SU-DHL-6 (cell line): ENCODE measurements at regions not wholly inside any gene's neighbourhood (a gene's known extent, or its start where the extent isn't known, plus 50 kb on each side); places are given as distances from the start of the nearest gene placed in this dataset.

Experiments
- H2AFZ ChIP-seq: fragments of 200-600 bp; sonication (generic); 2 replicates; pipeline ENCODE4 v1.6.1; 2014; ENCODE audit warnings: low read depth, mild to moderate bottlenecking, moderate library complexity, mixed read lengths, antibody characterized with exemption, low read length; ENCODE audit not compliant: severe bottlenecking
- H3F3A ChIP-seq: fragments of 200-600 bp; shearing (Covaris generic); 2 replicates; pipeline ENCODE4 v1.6.0; 2016; ENCODE audit warnings: antibody characterized with exemption, mild to moderate bottlenecking; ENCODE audit not compliant: insufficient read depth
- H3K27ac ChIP-seq: fragments of 200-600 bp; sonication (generic); 2 replicates; pipeline ENCODE4 v1.5.1; 2016; ENCODE audit warnings: low read depth, mild to moderate bottlenecking, low read length, moderate library complexity, mixed read lengths
- H3K27me3 ChIP-seq: fragments of 200-600 bp; sonication (generic), shearing (Covaris generic); 2 replicates; pipeline ENCODE4 v1.6.0; 2014; ENCODE audit warnings: mild to moderate bottlenecking, low read length
- H3K36me3 ChIP-seq: fragments of 200-600 bp; sonication (generic); 2 replicates; pipeline ENCODE4 v1.6.1; 2014; ENCODE audit warnings: mild to moderate bottlenecking, low read length, mixed read lengths
- H3K4me2 ChIP-seq: fragments of 300-600, 200-600 bp; shearing (Covaris generic), sonication (generic); 2 replicates; pipeline ENCODE4 v1.6.0; 2014; ENCODE audit warnings: low read length, low read depth, mild to moderate bottlenecking; ENCODE audit not compliant: poor library complexity, severe bottlenecking
- H3K4me3 ChIP-seq: fragments of 200-600 bp; sonication (generic); 2 replicates; pipeline ENCODE4 v1.5.1; 2014; ENCODE audit warnings: antibody characterized with exemption, low read length, mild to moderate bottlenecking, mixed read lengths; ENCODE audit not compliant: insufficient read depth, poor library complexity, severe bottlenecking
- H3K79me2 ChIP-seq: fragments of 200-600 bp; sonication (generic); 2 replicates; pipeline ENCODE4 v1.6.1; 2014; ENCODE audit warnings: mild to moderate bottlenecking, low read length, moderate library complexity; ENCODE audit not compliant: insufficient read depth
- H3K9ac ChIP-seq: fragments of 200-600 bp; sonication (generic); 2 replicates; pipeline ENCODE4 v1.7.0; 2014; ENCODE audit warnings: mild to moderate bottlenecking, low read length
- H3K9me2 ChIP-seq: fragments of 200-600 bp; sonication (generic); replicated peaks from 2 replicates; pipeline ENCODE4 v1.6.1; 2014; ENCODE audit warnings: low read length; ENCODE audit not compliant: insufficient read depth
- H3K9me3 ChIP-seq: fragments of 200-600 bp; sonication (generic); 2 replicates; pipeline ENCODE4 v1.6.1; 2014; ENCODE audit warnings: low read length, mixed read lengths; ENCODE audit not compliant: insufficient read depth
- H4K20me1 ChIP-seq: fragments of 200-600 bp; sonication (generic); 2 replicates; pipeline ENCODE4 v1.6.1; 2014; ENCODE audit warnings: low read depth, mild to moderate bottlenecking, antibody characterized with exemption, low read length, moderate library complexity, mixed read lengths
- EZH2phosphoT487 ChIP-seq: fragments of 200-600 bp; sonication (generic), shearing (Covaris generic); conservative IDR thresholded peaks from 2 replicates; pipeline ENCODE4 v1.6.1; 2018; ENCODE audit warnings: mild to moderate bottlenecking, antibody characterized with exemption, low read length, moderate library complexity, mixed read lengths
- TF ChIP-seq, protein P1 (sequence below): fragments of 200-600 bp; sonication (generic); IDR thresholded peaks from one replicate; pipeline ENCODE4 v1.5.1; 2017; ENCODE audit warnings: antibody characterized with exemption, mild to moderate bottlenecking, low read length, moderate library complexity; ENCODE audit not compliant: insufficient read depth, poor library complexity, severe bottlenecking

GRCh38 chr11:119520400-119520799 is 97.4 kb upstream of the THY1 start:
- TF ChIP-seq, protein P1, sequence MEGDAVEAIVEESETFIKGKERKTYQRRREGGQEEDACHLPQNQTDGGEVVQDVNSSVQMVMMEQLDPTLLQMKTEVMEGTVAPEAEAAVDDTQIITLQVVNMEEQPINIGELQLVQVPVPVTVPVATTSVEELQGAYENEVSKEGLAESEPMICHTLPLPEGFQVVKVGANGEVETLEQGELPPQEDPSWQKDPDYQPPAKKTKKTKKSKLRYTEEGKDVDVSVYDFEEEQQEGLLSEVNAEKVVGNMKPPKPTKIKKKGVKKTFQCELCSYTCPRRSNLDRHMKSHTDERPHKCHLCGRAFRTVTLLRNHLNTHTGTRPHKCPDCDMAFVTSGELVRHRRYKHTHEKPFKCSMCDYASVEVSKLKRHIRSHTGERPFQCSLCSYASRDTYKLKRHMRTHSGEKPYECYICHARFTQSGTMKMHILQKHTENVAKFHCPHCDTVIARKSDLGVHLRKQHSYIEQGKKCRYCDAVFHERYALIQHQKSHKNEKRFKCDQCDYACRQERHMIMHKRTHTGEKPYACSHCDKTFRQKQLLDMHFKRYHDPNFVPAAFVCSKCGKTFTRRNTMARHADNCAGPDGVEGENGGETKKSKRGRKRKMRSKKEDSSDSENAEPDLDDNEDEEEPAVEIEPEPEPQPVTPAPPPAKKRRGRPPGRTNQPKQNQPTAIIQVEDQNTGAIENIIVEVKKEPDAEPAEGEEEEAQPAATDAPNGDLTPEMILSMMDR = no peak
- TF ChIP-seq EZH2phosphoT487 = no peak
- Histone ChIP-seq H3K9me2 (no peaks in the 10 kb centered on the region), H3K4me3 (no peak overlapping the region), H2AFZ (no peak overlapping the region), H3K9me3 (no peaks in the 10 kb centered on the region), H3K27me3 (no peaks in the 10 kb centered on the region), H3F3A (no peaks in the 10 kb centered on the region), H3K36me3 (no peaks in the 10 kb centered on the region), H3K4me2 (no peak overlapping the region), H3K27ac (no peak overlapping the region), H3K79me2 (no peaks in the 10 kb centered on the region), H3K9ac (no peak overlapping the region), H4K20me1 (no peaks in the 10 kb centered on the region)

DNA sequence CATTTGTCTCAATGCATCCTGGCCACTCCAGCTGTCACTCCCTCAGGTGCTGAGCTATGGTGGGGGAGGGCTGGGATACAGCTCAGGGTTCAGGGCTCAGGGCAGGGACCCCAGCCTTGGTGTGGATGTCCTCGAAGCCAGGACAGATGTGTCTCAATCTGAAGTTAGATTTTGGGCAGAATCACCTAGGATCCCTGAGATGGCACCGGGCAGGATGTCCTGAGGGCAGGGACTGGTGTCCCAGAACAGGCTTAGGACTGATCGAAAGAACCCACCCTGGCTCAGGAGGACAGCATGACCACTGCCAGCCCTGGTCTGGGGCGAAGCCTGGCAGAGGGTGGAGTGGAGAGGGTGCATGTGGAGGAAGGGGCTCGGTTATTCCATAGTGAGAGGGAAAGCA is 96.8 kb upstream of the THY1 start:
- Histone ChIP-seq H3K4me2 (no peak overlapping the region), H3K9me3 (no peaks in the 10 kb centered on the region), H3K27me3 (no peaks in the 10 kb centered on the region), H2AFZ (no peak overlapping the region), H3K79me2 (no peaks in the 10 kb centered on the region), H3K9me2 (no peaks in the 10 kb centered on the region), H3K4me3 (no peak overlapping the region), H4K20me1 (no peaks in the 10 kb centered on the region), H3F3A (no peaks in the 10 kb centered on the region), H3K27ac (no peak overlapping the region), H3K36me3 (no peaks in the 10 kb centered on the region), H3K9ac (no peak overlapping the region)
- no peak for TF ChIP-seq EZH2phosphoT487
- TF ChIP-seq, protein P1 = no peak

GRCh38 chr11:119518746-119519730 is 96.1 kb upstream of the THY1 start:
- no peak overlapping the region for H2AFZ ChIP-seq
- H3F3A ChIP-seq = no peaks in the 10 kb centered on the region
- no peaks in the 10 kb centered on the region for H3K9me3 ChIP-seq
- H3K36me3 ChIP-seq = no peaks in the 10 kb centered on the region
- no peak overlapping the region for H3K4me3 ChIP-seq
- H3K79me2 ChIP-seq = no peaks in the 10 kb centered on the region
- H3K27ac ChIP-seq = no peak overlapping the region
- no peak overlapping the region for H3K9ac ChIP-seq
- TF ChIP-seq, protein P1 = no peak
- TF ChIP-seq EZH2phosphoT487 = no peak
- H3K4me2 ChIP-seq = no peak overlapping the region
- H3K9me2 ChIP-seq = no peaks in the 10 kb centered on the region
- no peaks in the 10 kb centered on the region for H4K20me1 ChIP-seq
- H3K27me3 ChIP-seq = no peaks in the 10 kb centered on the region
